GM19351 (cell line): ENCODE measurements at regions not wholly inside any gene's neighbourhood (a gene's known extent, or its start where the extent isn't known, plus 50 kb on each side); places are given as distances from the start of the nearest gene placed in this dataset.

Source experiments
- ATAC-seq: cut with Tn5 transposase; IDR thresholded peaks from one replicate; pipeline ENCODE4 v1.9.1; 2021; ENCODE audit warnings: mild to moderate bottlenecking, moderate library complexity; ENCODE audit not compliant: unreplicated experiment

DNA sequence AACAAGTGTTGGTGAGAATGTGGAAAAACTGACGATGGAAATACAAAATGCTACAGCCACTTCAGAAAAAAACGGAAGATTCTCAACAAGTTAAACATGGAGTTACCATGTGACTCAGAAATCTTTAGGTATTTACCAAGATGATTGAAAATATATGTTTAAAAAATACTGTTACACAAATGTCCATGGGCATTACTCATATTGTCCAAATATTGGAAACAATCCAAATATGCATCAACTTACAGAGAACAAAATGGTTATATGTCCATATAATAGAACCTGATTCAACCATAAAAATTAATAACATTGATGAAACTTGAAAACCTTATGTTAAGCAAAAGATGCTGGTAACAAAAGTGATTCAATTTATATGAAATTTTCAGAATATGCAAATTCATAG lies 1057.7 kb upstream of the TMEM132C start:
- no peak for ATAC-seq

DNA sequence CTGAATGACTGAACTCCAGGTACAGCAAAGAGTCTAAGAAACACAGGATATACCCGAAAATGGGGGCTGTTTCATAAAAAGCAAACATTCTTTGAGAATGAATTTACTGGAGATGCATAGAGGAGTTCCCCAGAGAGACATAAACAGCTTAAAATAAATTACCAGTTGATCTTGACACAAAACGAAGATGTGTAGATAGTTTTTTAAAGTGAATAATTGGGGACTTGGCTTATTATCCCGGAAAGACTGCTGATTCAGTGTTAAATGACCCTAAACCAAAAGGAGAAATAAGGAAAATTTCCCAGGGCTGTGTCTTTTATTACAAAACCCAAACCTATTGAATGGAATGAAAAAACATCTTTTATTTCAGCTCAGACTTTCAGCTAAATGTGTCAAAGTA lies 1052.8 kb upstream of the TMEM132C start:
- no peak for ATAC-seq

DNA sequence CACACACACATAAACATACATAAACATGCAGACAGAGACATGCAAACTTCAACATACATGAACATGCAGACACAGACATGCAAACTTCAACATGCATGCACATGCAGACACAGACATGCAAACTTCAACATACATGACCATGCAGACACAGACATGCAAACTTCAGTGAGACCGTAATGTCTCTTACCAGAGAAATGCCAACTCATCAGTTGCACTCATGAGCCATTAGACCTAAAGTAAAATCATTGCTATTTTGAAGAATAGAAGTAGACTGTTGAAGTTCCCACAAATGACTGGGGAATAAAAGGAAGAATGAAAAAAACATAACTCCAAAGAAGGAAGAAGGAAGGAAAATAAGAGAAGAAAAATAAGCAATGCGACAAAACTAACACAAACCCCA lies 1044.0 kb upstream of the TMEM132C start:
- ATAC-seq: no peak

DNA sequence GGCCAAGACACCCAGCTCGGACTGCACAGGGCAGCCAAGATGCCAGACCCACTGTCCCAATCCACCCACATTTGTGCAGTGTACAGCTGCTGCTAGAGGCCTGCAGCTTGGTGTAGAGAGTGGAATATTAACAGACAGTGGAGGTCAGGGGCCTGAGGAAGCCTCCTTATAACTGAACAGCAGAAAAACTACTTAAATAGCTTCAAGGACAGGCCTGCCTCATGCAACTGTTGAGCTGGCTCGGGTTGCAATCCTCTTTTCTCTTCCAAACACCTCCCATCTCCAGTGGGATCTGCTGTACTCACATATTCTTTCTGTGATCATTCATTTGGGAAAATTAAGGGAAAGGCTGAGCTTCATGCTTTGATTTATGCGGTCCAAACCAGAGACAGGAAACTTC lies 1043.2 kb upstream of the TMEM132C start:
- ATAC-seq: no peak

GRCh38 chr12:127230843-127231260 lies 1036.1 kb upstream of the TMEM132C start:
- ATAC-seq: no peak

DNA sequence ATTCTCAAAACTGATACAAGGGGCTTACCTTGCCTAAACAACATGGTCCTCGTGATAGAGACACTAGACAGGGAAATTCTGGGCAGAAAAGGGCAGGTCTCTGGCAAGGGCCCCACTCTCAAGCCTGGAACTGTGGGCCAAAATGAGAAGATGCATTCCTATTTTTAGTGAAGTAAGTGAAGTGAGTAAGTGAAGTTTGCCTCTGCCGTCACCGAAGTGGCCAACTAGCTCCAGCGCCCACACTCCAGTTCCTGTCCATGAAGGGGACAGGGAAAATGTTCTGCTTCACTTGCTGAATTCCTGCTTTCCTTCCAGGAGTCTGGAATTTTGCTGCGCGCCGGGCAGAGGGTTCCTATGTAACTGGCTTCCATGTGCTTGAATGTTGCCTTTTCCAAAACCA lies 1035.6 kb upstream of the TMEM132C start:
- no peak for ATAC-seq

DNA sequence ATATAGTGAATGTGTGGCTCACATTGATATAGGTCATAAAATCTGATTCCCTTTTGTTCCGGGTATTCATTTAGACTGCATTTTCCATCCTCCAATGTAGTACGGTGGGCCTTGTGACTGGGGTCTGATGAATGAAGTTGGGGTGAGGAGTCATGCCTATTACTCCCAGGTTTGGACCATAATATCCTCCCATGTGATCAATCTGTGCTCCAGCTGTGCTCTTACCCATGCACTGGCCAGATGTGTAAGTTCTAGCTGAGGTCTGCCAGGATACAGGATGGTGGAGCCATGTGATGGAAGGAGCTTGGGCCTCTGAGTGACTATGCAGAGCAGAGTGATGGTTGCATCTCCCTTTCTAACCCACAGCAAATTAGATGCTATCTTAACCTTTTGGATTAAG lies 1034.0 kb upstream of the TMEM132C start:
- ATAC-seq: no peak

DNA sequence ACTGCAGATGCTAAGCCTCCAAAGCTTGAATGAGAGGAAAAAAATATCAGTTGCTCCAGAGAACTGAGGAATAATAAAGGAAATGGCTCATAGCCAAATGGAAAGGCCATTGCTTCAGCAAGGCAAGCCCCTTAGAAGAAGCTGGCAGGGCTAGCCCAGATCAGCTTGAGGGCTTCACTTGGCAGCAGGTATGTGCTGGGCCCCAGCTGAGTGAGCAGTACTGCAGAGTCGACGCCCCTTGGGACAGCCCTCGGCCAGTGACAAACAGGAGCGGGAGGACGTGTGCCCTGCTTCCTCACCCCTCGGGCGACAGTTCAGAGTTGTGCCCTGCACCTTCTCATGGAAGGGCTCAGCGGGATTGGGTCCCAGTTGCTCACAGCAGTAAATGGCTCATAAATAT lies 1031.2 kb upstream of the TMEM132C start:
- no peak for ATAC-seq

DNA sequence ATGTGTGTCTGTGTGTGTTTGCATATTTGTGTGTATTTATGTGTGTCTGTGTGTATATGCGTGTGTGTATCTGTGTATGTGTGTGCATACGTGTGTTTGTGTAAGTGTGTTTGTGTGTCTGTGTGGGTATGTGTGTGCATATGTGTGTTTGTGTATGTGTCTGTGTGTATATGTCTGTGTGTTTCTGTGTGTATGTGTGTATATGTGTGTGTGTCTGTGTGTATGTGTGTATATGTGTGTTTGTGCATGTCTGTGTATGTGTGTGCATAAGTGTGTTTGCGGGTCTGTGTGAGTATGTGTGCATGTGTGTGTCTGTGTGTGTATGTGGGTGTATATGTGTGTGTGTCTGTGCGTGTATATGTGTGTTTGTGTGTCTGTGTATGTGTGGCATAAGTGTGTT lies 1030.5 kb upstream of the TMEM132C start:
- ATAC-seq: no peak

- no peak for ATAC-seq
Observed at GRCh38 chr12:127237151-127237550, 1029.8 kb upstream of the TMEM132C start.

GRCh38 chr12:127238107-127238506 lies 1028.9 kb upstream of the TMEM132C start:
- ATAC-seq: no peak

DNA sequence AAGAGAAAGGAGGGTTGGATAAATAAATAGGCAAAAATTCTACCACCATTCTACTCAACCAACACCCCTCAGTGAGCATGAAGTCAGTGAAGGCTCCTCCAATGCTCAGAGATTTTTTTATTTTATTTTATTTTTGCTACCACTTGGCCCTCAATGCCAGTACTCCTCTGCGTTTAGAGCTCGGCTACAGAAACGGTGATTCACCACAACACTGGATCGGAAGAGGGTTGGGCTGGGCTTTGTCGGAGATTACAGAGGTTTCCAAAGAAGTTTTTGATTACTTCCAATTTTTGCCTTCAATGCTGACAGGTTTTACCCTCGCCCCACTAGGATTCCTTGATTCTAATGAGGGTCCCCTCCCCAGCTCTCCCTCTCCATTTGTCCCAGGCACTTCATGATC lies 1027.2 kb upstream of the TMEM132C start:
- no peak for ATAC-seq

GRCh38 chr12:127240249-127240929 lies 1026.6 kb upstream of the TMEM132C start:
- ATAC-seq: no peak

GRCh38 chr12:127241072-127241817 lies 1025.7 kb upstream of the TMEM132C start:
- ATAC-seq: no peak

- ATAC-seq: no peak
Observed at GRCh38 chr12:127245009-127245408, 1022.0 kb upstream of the TMEM132C start.

GRCh38 chr12:127245437-127245836 lies 1021.5 kb upstream of the TMEM132C start:
- no peak for ATAC-seq

GRCh38 chr12:127247937-127248336 lies 1019.0 kb upstream of the TMEM132C start:
- ATAC-seq: no peak

DNA sequence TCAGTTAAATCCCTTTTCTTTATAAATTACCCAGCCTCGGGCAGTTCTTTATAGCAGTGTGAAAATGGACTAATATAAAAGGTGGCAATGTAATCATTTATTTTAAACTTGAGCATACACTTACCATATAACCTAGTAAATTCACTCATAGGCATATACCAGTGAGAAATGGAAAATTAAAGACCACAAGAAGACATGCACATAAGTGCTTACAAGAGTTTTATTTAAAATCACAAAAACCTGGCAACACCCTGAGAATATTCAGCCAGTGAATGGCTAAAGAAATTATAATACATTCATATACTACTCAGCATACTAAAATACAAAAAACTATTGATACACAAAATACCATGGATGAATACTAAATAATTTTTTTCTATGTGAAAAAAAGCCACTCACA lies 1017.5 kb upstream of the TMEM132C start:
- no peak for ATAC-seq

- no peak for ATAC-seq
Observed at GRCh38 chr12:127253797-127254327, 1013.1 kb upstream of the TMEM132C start.

DNA sequence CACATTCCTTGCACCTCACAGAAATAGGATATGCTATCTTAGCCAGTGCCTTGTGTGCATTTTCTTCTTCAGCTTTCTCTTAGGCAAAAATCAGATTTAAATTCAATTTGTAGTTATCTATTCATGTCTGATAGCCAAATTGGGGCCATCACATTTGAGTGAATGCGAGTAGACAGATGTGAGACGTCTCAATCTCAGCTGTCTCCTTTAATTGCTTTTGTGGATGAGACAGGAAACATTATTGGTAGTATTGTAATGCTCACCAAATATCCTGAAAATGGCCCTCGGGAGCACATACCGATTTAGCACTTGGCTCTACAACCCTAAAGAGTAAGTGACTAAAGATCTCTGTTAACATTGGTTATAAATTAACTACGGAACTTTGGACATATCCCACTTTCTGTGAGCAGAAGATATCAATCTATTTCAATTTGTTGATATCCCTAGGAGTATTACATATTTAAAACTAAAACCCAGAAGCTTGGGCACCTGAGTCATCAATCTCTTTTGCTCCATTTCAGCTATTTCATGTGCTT lies 1012.5 kb upstream of the TMEM132C start:
- ATAC-seq: no peak

DNA sequence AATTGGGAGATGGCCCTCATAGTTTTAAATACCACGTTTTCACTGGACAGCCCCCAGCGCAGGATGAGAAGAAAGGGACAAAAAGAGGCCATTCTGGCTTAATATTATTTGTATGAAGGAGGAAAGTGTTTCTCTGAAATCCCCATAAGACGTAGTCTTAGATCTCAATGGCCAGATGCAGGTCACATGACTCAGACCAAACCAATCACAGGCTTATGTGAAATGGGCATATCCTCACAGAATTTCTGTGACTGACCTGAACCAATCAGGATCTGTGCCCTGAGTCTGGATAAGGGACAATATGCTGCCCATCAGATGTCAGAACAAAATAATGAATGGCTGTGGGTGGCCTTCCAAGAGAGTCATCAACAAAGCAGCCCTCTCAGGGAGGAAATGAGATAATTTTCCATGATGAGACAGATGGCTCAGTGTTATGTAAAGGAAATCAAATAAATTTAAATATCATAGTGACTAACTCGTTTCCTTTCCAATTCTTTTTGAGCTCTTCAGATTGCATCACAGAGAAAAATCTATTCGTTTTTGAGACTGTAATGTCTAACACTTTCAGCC lies 1009.5 kb upstream of the TMEM132C start:
- no peak for ATAC-seq

- ATAC-seq: no peak
Observed at GRCh38 chr12:127260531-127260930, 1006.4 kb upstream of the TMEM132C start.
